Cardiac muscle cell (in vitro differentiated cells and primary cell): ENCODE measurements at regions not wholly inside any gene's neighbourhood (a gene's known extent, or its start where the extent isn't known, plus 50 kb on each side); places are given as distances from the start of the nearest gene placed in this dataset.

Source experiments
- DNase-seq, 2 donors: peaks; one replicate each; pipeline versions ENCODE4 v3.0.0 to v3.0.0-alpha.2; 2010 to 2017; ENCODE audit warnings: low read depth in 1 of 2, low spot score in 1 of 2
- H3K27ac ChIP-seq: fragments of 200-600 bp; sonication (generic); 2 replicates; pipeline ENCODE4 v1.5.1; 2016
- H3K27me3 ChIP-seq: fragments of 200-600 bp; sonication (generic); 2 replicates; pipeline ENCODE4 v1.6.0; 2016; ENCODE audit warnings: control low read depth
- H3K36me3 ChIP-seq: fragments of 200-600 bp; sonication (generic); 2 replicates; pipeline ENCODE4 v1.5.1; 2016; ENCODE audit warnings: control low read depth
- H3K4me1 ChIP-seq: fragments of 200-600 bp; sonication (generic); 2 replicates; pipeline ENCODE4 v1.8.1; 2017; ENCODE audit warnings: low read depth, mild to moderate bottlenecking, mixed run types
- H3K4me3 ChIP-seq: fragments of 200-600 bp; sonication (generic); 2 replicates; pipeline ENCODE4 v1.5.1; 2016; ENCODE audit warnings: mild to moderate bottlenecking
- H3K9me3 ChIP-seq: fragments of 200-600 bp; sonication (generic); 2 replicates; pipeline ENCODE4 v1.5.1; 2017; ENCODE audit warnings: low read depth, mild to moderate bottlenecking, control low read depth
- CTCF ChIP-seq: IDR thresholded peaks from 2 replicates; pipeline ENCODE4 v1.5.1; 2012; ENCODE audit warnings: low read depth, mild to moderate bottlenecking, low read length

- peaks cover 3% of the 10 kb centered on the region for H3K4me1 ChIP-seq
- H3K27me3 ChIP-seq = peaks cover under 1% of the 10 kb centered on the region
- no peak for TF ChIP-seq CTCF
- no peaks in the 10 kb centered on the region for H3K9me3 ChIP-seq
- DNase-seq = no peak
- H3K4me3 ChIP-seq = no peak overlapping the region
- H3K27ac ChIP-seq = no peak overlapping the region
- H3K36me3 ChIP-seq = no peaks in the 10 kb centered on the region
Observed at GRCh38 chr4:184939978-184940377, 78.3 kb upstream of the HELT start.

DNA sequence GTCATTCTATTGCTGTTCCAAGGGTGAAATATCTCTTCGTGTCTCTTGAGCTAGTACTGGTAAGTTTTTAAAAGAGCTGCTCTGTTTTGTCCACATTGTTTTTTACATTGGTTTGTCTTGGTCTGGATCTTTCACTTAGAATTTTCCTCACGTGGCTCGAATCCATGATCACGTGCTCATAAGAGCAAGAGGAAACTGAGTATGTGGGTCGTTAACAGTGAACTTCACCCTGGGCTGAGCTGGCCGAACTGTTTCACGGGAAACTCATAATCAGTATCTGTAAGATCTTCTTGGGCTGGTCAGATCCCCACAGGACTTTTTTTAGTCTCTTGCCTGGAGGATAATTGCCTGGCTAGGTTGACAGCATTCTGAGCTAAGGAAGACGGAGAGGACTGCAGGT, 77.8 kb upstream of the HELT start:
- peaks cover 3% of the 10 kb centered on the region for H3K4me1 ChIP-seq
- peaks cover 3% of the 10 kb centered on the region for H3K27me3 ChIP-seq
- H3K9me3 ChIP-seq = no peaks in the 10 kb centered on the region
- H3K4me3 ChIP-seq = no peak overlapping the region
- DNase-seq = no peak
- no peak for TF ChIP-seq CTCF
- no peak overlapping the region for H3K27ac ChIP-seq
- no peaks in the 10 kb centered on the region for H3K36me3 ChIP-seq

GRCh38 chr4:184941671-184942418, 76.4 kb upstream of the HELT start:
- Histone ChIP-seq H3K9me3 (no peaks in the 10 kb centered on the region), H3K27ac (no peak overlapping the region), H3K4me3 (no peak overlapping the region), H3K36me3 (no peaks in the 10 kb centered on the region), H3K4me1 (peaks cover 3% of the 10 kb centered on the region), H3K27me3 (peaks cover 3% of the 10 kb centered on the region)
- DNase-seq = no peak
- TF ChIP-seq CTCF = no peak

DNA sequence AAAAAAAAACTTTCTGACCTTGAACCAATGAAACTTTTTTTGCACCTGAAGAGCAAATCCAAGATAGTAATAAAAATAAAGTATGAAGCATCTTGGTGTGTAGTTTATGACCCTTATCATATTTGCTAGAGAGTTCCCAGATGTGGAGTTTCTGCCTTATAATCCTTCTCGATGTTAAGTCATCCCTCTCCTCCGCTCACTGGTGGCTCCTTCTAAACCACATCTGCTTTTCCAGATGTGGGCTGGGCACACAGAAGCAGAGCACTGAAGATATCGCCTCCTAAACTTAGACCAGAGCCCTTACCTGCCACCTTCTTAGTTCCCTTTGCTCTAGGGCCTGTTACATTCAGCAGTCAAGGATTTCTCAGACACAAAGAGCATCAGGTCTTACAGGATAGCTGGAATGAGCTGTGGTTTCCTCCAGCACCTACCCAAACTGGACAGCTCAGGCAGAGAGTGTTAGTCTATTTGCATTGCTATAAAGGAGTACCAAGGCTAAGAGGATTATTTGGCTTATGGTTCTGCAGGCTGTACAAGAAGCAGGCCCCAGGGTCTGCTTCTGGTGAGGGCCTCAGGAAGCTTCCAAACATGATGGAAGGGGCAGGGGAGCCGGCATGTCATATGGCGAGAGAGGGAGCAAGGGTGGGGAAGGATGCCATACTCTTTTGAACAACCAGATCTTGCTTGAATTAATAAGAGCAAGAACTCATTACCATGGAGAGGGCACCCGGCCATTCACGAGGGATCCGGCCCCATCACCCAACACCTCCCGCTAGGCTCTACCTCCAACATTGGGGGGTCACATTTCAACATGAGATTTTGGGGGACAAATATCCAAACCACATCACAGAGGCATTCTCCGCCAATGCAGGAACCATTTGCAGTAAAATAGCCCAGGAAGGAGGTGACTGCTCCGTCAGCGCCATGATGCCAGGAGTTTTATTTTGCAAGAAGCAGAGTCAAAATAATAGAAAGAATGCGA, 75.6 kb upstream of the HELT start:
- no peak for TF ChIP-seq CTCF
- Histone ChIP-seq H3K36me3 (no peaks in the 10 kb centered on the region), H3K27me3 (peaks cover 3% of the 10 kb centered on the region), H3K27ac (no peak overlapping the region), H3K4me1 (peaks cover 3% of the 10 kb centered on the region), H3K9me3 (no peaks in the 10 kb centered on the region), H3K4me3 (no peak overlapping the region)
- DNase-seq = peak; percentile 13 to 51

DNA sequence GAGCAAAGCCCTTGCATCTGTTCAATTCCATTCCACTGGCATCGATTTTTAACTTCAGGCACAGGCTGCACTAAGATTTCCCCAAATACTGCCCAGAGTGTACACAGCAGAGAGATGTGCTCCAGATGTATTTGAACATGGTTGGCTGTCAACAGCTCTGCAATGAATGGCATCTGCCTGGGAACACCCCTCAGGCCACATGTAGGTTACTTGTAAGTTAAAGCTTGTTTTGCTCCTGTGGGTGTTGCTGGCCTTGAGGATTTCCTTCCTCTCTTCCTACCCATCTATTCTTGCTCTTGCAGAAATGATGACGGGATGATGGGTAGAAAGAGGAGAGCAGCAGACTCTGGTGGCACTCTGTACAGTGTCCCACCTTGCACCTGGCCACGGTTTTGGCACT, 69.3 kb upstream of the HELT start:
- no peaks in the 10 kb centered on the region for H3K36me3 ChIP-seq

More for the DNA sequence above, 69.3 kb upstream of the HELT start:
- H3K9me3 ChIP-seq = no peaks in the 10 kb centered on the region
- no peak for TF ChIP-seq CTCF
- H3K27me3 ChIP-seq = peaks cover 3% of the 10 kb centered on the region
- H3K4me3 ChIP-seq = no peak overlapping the region
- H3K4me1 ChIP-seq = no peaks in the 10 kb centered on the region
- H3K27ac ChIP-seq = no peak overlapping the region
- DNase-seq = no peak
